PFSK-1 (cell line): ENCODE measurements at regions not wholly inside any gene's neighbourhood (a gene's known extent, or its start where the extent isn't known, plus 50 kb on each side); places are given as distances from the start of the nearest gene placed in this dataset.

ENCODE experiments used
- FOXP2 ChIP-seq: optimal IDR thresholded peaks from 2 replicates; pipeline ENCODE3; 2011; ENCODE audit warnings: borderline replicate concordance, control low read depth, inconsistent platforms; ENCODE audit not compliant: insufficient read depth; ENCODE audit errors: extremely low read length, extremely low read depth
- POLR2AphosphoS5 ChIP-seq: IDR thresholded peaks from 2 replicates; pipeline ENCODE4 v1.6.1; 2012; ENCODE audit warnings: low read depth, mild to moderate bottlenecking, control low read depth, low read length, moderate library complexity
- SIN3A ChIP-seq: IDR thresholded peaks from 2 replicates; pipeline ENCODE4 v1.6.1; 2012; ENCODE audit warnings: mild to moderate bottlenecking, low read length, moderate library complexity, borderline replicate concordance; ENCODE audit not compliant: insufficient read depth
- TAF1 ChIP-seq: IDR thresholded peaks from 2 replicates; pipeline ENCODE4 v1.6.1; 2012; ENCODE audit warnings: low read length, control low read depth, borderline replicate concordance; ENCODE audit not compliant: insufficient read depth
- TF ChIP-seq, protein P1 (sequence below), 2 experiments: IDR thresholded peaks; 2 replicates each; pipeline versions ENCODE4 v1.6.1 to v1.8.0; 2011 to 2012; ENCODE audit warnings: low read depth in 2 of 2, low read length in 2 of 2, control low read depth in 1 of 2, inconsistent platforms in 1 of 2, mild to moderate bottlenecking in 1 of 2, moderate library complexity in 1 of 2; ENCODE audit not compliant: insufficient read depth in 1 of 2

DNA sequence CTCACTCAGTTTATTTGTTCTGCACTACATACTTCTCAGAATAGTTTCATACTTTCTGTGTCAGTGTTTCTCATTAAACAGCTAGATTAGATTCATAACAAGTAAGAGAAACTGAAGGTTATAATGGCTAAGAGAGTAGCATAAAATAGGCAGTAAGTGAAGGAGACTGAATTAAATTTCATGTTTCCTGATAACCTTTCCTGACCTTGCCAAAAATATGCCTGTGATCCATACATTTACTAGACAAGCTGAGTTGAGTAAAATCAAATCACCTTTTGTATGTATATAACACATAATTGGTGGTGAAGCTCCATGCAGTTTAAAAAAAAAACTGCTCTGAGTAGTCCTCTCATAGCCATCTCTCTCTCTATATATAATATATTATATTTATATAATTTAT lies 545.3 kb upstream of the PCDH20 start:
- TF ChIP-seq TAF1, result no peak
- TF ChIP-seq POLR2AphosphoS5, result no peak
- TF ChIP-seq SIN3A, result no peak
- no peak for TF ChIP-seq FOXP2
- TF ChIP-seq, protein P1, sequence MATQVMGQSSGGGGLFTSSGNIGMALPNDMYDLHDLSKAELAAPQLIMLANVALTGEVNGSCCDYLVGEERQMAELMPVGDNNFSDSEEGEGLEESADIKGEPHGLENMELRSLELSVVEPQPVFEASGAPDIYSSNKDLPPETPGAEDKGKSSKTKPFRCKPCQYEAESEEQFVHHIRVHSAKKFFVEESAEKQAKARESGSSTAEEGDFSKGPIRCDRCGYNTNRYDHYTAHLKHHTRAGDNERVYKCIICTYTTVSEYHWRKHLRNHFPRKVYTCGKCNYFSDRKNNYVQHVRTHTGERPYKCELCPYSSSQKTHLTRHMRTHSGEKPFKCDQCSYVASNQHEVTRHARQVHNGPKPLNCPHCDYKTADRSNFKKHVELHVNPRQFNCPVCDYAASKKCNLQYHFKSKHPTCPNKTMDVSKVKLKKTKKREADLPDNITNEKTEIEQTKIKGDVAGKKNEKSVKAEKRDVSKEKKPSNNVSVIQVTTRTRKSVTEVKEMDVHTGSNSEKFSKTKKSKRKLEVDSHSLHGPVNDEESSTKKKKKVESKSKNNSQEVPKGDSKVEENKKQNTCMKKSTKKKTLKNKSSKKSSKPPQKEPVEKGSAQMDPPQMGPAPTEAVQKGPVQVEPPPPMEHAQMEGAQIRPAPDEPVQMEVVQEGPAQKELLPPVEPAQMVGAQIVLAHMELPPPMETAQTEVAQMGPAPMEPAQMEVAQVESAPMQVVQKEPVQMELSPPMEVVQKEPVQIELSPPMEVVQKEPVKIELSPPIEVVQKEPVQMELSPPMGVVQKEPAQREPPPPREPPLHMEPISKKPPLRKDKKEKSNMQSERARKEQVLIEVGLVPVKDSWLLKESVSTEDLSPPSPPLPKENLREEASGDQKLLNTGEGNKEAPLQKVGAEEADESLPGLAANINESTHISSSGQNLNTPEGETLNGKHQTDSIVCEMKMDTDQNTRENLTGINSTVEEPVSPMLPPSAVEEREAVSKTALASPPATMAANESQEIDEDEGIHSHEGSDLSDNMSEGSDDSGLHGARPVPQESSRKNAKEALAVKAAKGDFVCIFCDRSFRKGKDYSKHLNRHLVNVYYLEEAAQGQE (IDR thresholded peaks at IDR 0.05; ENCODE audit: insufficient read depth in 1 of 2, low read depth in 2 of 2, low read length in 2 of 2), result no peak

- no peak for TF ChIP-seq POLR2AphosphoS5
- no peak for TF ChIP-seq SIN3A
- no peak for TF ChIP-seq TAF1
- TF ChIP-seq, protein P1 (IDR thresholded peaks at IDR 0.05; ENCODE audit: insufficient read depth in 1 of 2, low read depth in 2 of 2, low read length in 2 of 2), result no peak
- no peak for TF ChIP-seq FOXP2
These were observed 538.4 kb upstream of the PCDH20 start for GRCh38 chr13:61954092-61954491.

DNA sequence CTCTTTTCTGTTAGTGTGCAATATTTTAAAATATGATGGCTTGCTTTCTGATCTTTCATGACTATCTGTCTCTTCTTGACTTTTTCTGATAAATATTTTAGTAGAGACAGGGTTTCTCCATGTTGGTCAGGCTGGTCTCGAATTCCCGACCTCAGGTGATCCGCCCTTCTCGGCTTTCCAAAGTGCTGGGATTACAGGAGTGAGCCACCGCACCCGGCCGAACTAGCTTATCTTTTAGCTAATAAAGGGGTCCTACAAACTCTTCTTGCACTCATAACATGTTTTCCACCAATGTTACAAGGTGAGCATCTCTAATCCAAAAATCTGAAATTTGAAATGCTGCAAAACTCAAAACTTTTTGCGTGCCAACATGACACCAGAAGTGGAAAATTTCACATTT lies 535.2 kb upstream of the PCDH20 start:
- TF ChIP-seq SIN3A (no peak), TAF1 (no peak), POLR2AphosphoS5 (no peak), FOXP2 (no peak)
- TF ChIP-seq, protein P1 (IDR thresholded peaks at IDR 0.05; ENCODE audit: insufficient read depth in 1 of 2, low read depth in 2 of 2, low read length in 2 of 2), result no peak

DNA sequence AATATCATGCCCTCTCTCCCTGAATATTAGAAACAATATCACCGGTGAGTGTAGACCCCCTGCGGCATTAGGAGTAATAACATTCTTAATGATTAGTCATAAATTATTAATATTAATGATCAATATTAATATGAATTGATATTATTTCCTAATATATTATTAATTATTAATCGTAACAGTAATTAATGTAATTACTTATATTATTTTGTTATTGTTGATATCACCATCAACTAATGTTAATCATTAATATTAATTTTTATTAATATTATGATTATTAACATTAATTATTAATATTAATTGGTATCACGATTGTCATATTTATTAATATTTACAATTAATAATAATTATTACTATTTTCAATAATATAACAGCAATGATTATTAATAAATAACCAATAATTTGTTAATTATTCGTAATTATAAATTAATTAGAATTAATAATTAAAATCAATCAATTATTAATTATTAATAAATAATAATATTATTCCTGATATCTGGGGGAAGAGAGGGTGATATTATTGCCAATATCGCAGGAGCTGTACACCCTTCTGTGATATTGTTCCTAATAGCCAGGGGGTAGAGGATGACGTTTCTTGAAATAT lies 528.8 kb upstream of the PCDH20 start:
- TF ChIP-seq FOXP2 (no peak), SIN3A (no peak), POLR2AphosphoS5 (no peak), TAF1 (no peak)
- TF ChIP-seq, protein P1 (IDR thresholded peaks at IDR 0.05; ENCODE audit: insufficient read depth in 1 of 2, low read depth in 2 of 2, low read length in 2 of 2), result no peak

DNA sequence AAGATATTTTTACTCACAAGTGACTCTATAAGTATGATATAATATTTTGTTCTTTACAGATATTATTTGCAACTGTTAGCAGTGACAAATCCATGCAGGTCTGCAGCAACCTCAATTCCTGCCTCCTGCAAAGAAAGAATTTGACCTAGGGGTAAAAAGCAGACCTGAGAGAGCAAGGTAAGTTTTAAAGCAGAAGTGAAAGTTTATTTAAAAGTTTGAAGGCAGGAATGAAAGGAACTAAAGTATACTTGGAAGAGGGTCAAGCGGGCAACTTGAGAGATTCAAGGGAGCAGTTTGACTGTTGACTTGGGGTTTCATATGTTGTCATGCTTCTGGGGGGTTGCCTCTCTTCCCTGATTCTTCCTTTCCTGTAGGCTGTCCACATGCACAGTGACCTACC lies 520.1 kb upstream of the PCDH20 start:
- no peak for TF ChIP-seq SIN3A
- TF ChIP-seq, protein P1 (IDR thresholded peaks at IDR 0.05; ENCODE audit: insufficient read depth in 1 of 2, low read depth in 2 of 2, low read length in 2 of 2), result no peak
- no peak for TF ChIP-seq POLR2AphosphoS5
- TF ChIP-seq TAF1, result no peak
- no peak for TF ChIP-seq FOXP2
